ENCODE measurements at regions not wholly inside any gene's neighbourhood (a gene's known extent, or its start where the extent isn't known, plus 50 kb on each side); places are given as distances from the start of the nearest gene placed in this dataset.

- H3K27ac Mint-ChIP-seq = no peak overlapping the region
- no peaks in the 10 kb centered on the region for H3K27me3 Mint-ChIP-seq
- H3K36me3 Mint-ChIP-seq (ENCODE audit: low read depth) = no peaks in the 10 kb centered on the region
- H3K9me3 Mint-ChIP-seq = no peaks in the 10 kb centered on the region
- no peak overlapping the region for H3K4me3 Mint-ChIP-seq
- no peaks in the 10 kb centered on the region for H3K4me1 Mint-ChIP-seq (ENCODE audit: low read depth)
Measured at GRCh38 chr13:81683521-81683920, 1342.6 kb upstream of the SPRY2 start.

DNA sequence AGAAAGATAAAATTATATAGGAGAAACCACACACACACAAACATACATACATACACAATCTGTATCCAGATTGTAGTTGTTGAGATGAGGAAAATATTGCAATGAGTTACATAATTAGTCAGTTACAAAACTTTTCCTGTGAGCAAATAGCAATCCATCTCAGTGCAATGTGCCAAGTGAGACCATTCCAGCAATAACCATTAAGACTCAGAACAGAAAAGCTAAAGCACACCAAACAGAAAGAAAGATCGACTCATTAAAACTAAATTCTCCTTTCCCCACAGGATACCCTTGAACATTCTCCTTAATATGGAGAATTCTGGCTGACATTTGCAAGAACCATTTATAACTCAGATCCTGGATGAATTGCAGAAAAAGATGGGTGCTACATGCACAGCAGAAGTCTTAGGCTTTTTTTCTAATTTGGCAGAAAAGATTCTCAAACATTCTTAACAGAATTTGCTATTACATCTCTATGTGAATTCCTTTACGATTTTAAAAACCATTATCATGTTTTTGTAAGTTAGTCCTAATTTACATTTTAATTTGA lies 1341.2 kb upstream of the SPRY2 start:
- H3K36me3 Mint-ChIP-seq (ENCODE audit: low read depth) = no peaks in the 10 kb centered on the region
- H3K4me1 Mint-ChIP-seq (ENCODE audit: low read depth) = no peaks in the 10 kb centered on the region
- no peaks in the 10 kb centered on the region for H3K9me3 Mint-ChIP-seq
- no peaks in the 10 kb centered on the region for H3K27me3 Mint-ChIP-seq
- H3K4me3 Mint-ChIP-seq = no peak overlapping the region
- H3K27ac Mint-ChIP-seq = no peak overlapping the region

DNA sequence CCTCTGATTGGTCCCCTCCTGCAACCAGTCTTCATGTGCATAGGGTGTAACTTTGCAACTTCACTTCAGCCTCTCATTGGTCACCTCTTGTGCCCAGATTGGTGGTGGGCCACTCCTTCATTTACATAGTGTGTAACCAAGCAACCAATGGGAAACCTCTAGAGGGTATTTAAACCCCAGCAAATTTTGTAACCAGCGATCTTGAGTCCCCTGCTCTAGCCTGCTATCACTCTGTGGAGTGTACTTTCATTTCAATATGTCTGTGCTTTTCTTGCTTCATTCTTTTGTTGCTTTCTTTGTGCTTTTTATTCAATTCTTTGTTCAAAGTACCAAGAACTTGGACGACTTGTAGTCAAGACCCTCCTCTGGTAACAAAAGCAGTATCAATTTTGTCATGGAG lies 1336.9 kb upstream of the SPRY2 start:
- H3K27ac Mint-ChIP-seq = no peak overlapping the region
- no peaks in the 10 kb centered on the region for H3K4me1 Mint-ChIP-seq (ENCODE audit: low read depth)
- H3K27me3 Mint-ChIP-seq = no peaks in the 10 kb centered on the region
- no peaks in the 10 kb centered on the region for H3K36me3 Mint-ChIP-seq (ENCODE audit: low read depth)
- H3K4me3 Mint-ChIP-seq = no peak overlapping the region
- no peaks in the 10 kb centered on the region for H3K9me3 Mint-ChIP-seq

DNA sequence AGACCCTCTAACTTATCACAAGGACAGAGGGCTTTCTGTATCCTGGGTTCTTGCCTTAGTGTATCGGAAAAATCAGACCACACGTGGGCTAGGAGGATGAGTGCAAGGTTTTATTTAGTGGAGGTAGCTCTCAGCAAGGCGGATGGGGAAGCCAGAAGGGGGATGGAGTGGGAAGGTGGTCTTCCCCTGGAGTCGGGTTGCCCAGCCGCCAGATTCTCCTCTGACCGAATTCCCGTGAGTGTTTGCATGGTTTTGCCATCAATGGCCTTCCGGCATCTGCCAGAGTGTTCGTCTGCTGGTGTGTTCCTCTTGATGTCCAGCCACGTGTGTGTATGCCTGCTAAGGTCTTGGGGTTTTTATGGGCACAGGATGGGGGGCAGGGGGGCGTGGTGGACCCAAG lies 1335.1 kb upstream of the SPRY2 start:
- no peaks in the 10 kb centered on the region for H3K4me1 Mint-ChIP-seq (ENCODE audit: low read depth)
- H3K27me3 Mint-ChIP-seq = no peaks in the 10 kb centered on the region
- H3K4me3 Mint-ChIP-seq = no peak overlapping the region
- H3K36me3 Mint-ChIP-seq (ENCODE audit: low read depth) = no peaks in the 10 kb centered on the region
- no peak overlapping the region for H3K27ac Mint-ChIP-seq
- no peaks in the 10 kb centered on the region for H3K9me3 Mint-ChIP-seq

DNA sequence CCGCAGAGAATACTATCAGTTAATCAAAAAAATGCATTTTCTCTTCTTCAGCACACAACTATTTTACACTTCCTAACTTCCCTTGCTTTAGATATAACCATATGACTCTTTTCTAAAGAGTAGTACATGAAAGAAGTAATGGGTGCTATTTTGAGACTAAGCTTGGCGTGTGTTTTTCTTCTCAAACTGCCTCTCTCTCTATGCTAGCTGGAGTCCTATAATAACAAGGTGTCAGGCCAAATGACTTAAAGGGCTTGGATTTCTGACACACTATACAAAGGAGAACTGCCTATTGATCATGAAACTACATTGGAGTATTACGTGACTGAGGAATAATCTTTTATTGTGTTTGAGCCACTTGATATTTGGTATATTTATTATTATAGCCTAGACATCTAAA lies 1330.1 kb upstream of the SPRY2 start:
- Mint-ChIP-seq H3K4me1 (ENCODE audit: low read depth) (no peaks in the 10 kb centered on the region), H3K27me3 (no peaks in the 10 kb centered on the region), H3K9me3 (peaks cover 3% of the 10 kb centered on the region), H3K27ac (no peak overlapping the region), H3K36me3 (ENCODE audit: low read depth) (no peaks in the 10 kb centered on the region), H3K4me3 (no peak overlapping the region)

DNA sequence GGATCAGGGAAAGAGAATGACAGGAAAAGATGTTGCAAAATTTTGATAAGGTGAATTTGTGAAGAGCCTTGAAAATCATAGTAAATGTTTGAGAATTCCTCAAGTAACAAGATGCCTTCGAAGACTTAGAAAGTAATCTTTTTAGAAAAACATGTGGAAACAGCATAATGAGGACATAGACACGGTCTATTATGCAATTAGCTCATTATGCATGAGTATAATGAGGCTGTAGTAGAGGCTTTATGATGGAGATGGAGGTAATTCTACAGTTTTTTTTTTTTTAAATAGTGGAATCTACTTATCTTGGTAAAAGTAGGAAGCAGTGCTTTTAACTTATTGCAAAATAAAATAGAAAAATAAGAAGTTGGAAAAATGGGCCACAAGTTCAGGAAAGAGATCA lies 1329.1 kb upstream of the SPRY2 start:
- H3K9me3 Mint-ChIP-seq = peaks cover 3% of the 10 kb centered on the region
- H3K4me1 Mint-ChIP-seq (ENCODE audit: low read depth) = no peaks in the 10 kb centered on the region
- H3K27ac Mint-ChIP-seq = no peak overlapping the region
- H3K27me3 Mint-ChIP-seq = no peaks in the 10 kb centered on the region
- no peak overlapping the region for H3K4me3 Mint-ChIP-seq
- H3K36me3 Mint-ChIP-seq (ENCODE audit: low read depth) = no peaks in the 10 kb centered on the region

- no peaks in the 10 kb centered on the region for H3K36me3 Mint-ChIP-seq (ENCODE audit: low read depth)
Measured at GRCh38 chr13:81664872-81665271, 1323.9 kb upstream of the SPRY2 start.

DNA sequence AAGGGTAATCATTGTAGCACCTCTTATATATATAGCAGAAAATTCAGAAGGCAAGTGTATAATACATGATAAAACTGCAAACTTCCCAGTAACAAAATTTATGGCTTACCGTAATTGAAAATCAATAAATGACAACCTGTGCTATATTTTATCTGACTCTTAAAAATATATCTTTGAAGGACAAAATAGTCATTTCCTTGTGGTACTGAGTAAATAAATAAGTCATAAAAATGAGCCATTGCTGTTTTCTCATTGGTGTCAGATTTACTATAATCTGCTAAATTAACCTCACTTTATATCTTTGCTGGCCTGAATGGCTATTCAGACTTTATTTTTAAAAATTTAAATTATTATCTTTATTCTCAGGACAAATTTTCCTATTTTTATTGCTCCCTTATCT lies 1319.1 kb upstream of the SPRY2 start:
- Mint-ChIP-seq H3K9me3 (peaks cover 28% of the 10 kb centered on the region), H3K27ac (no peak overlapping the region), H3K4me3 (no peak overlapping the region), H3K27me3 (no peaks in the 10 kb centered on the region), H3K36me3 (ENCODE audit: low read depth) (no peaks in the 10 kb centered on the region), H3K4me1 (ENCODE audit: low read depth) (no peaks in the 10 kb centered on the region)

More at GRCh38 chr13:81664872-81665271, 1323.9 kb upstream of the SPRY2 start:
- Mint-ChIP-seq H3K27me3 (no peaks in the 10 kb centered on the region), H3K27ac (no peak overlapping the region), H3K4me1 (ENCODE audit: low read depth) (no peaks in the 10 kb centered on the region), H3K4me3 (no peak overlapping the region), H3K9me3 (peaks cover 11% of the 10 kb centered on the region)

- no peaks in the 10 kb centered on the region for H3K27me3 Mint-ChIP-seq
- H3K4me1 Mint-ChIP-seq (ENCODE audit: low read depth) = no peaks in the 10 kb centered on the region
- no peak overlapping the region for H3K4me3 Mint-ChIP-seq
- H3K9me3 Mint-ChIP-seq = peaks cover 24% of the 10 kb centered on the region
- H3K27ac Mint-ChIP-seq = no peak overlapping the region
- no peaks in the 10 kb centered on the region for H3K36me3 Mint-ChIP-seq (ENCODE audit: low read depth)
Measured at GRCh38 chr13:81658598-81659370, 1317.9 kb upstream of the SPRY2 start.

DNA sequence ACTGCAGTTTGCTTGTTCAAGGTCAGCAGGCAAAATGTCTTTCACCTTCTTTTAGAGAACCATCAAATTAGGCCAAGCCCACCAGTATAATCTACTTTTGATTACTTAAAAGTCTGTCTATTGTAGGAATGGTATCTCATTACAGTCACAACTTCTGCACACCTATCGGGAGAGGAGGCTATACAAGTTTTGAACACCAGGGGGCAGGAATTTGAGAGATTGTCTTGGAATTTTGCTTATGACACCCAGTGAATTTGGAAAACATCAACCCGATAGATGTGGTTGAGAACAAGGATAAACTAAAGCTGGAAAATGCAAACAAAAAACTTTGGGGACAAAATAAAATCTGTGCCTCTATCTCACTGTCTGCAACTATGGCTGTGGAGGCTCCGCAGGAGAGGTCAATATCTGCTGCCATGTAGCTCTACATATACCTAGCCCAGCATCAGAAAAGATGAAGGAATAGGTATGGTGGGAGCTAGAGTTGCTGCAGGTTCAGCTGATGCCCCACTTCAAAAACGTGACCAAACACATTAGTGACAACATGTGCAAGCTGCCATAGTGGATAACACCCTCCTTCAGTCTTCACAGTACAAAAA lies 1299.2 kb upstream of the SPRY2 start:
- Mint-ChIP-seq H3K27me3 (no peaks in the 10 kb centered on the region), H3K4me1 (ENCODE audit: low read depth) (no peaks in the 10 kb centered on the region), H3K27ac (no peak overlapping the region), H3K4me3 (no peak overlapping the region), H3K36me3 (ENCODE audit: low read depth) (no peaks in the 10 kb centered on the region), H3K9me3 (peaks cover 5% of the 10 kb centered on the region)

- no peaks in the 10 kb centered on the region for H3K27me3 Mint-ChIP-seq
- no peaks in the 10 kb centered on the region for H3K4me1 Mint-ChIP-seq (ENCODE audit: low read depth)
- H3K27ac Mint-ChIP-seq = no peak overlapping the region
- H3K9me3 Mint-ChIP-seq = peaks cover 5% of the 10 kb centered on the region
- no peaks in the 10 kb centered on the region for H3K36me3 Mint-ChIP-seq (ENCODE audit: low read depth)
- no peak overlapping the region for H3K4me3 Mint-ChIP-seq
Measured at GRCh38 chr13:81637457-81637856, 1296.5 kb upstream of the SPRY2 start.

DNA sequence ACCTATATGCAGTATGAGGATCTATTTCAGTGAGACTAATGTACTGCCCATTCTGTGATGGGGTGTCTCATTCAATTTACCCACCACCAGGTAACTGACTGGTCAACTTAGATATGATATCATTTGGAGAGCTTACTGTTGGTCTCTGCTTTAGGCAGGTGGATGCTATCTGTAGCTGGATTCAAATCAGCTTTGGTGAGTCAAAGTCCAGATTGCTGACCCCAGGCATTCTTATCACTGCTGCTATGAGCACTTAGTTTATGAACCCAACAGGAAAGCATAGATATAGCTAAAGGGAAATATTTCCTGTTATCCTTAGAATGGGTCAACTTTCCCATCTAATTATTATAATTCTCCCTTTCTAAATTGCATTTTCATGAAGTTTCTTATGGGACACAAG lies 1295.2 kb upstream of the SPRY2 start:
- Mint-ChIP-seq H3K27me3 (no peaks in the 10 kb centered on the region), H3K4me3 (no peak overlapping the region), H3K27ac (no peak overlapping the region), H3K9me3 (peaks cover 6% of the 10 kb centered on the region), H3K36me3 (ENCODE audit: low read depth) (no peaks in the 10 kb centered on the region), H3K4me1 (ENCODE audit: low read depth) (no peaks in the 10 kb centered on the region)

- Mint-ChIP-seq H3K27ac (no peak overlapping the region), H3K4me3 (no peak overlapping the region), H3K27me3 (no peaks in the 10 kb centered on the region), H3K4me1 (ENCODE audit: low read depth) (no peaks in the 10 kb centered on the region), H3K36me3 (ENCODE audit: low read depth) (no peaks in the 10 kb centered on the region), H3K9me3 (peaks cover 11% of the 10 kb centered on the region)
Measured at GRCh38 chr13:81615031-81615430, 1274.1 kb upstream of the SPRY2 start.

- H3K36me3 Mint-ChIP-seq (ENCODE audit: low read depth) = no peaks in the 10 kb centered on the region
- H3K27me3 Mint-ChIP-seq = no peaks in the 10 kb centered on the region
- no peaks in the 10 kb centered on the region for H3K4me1 Mint-ChIP-seq (ENCODE audit: low read depth)
- H3K9me3 Mint-ChIP-seq = peaks cover 12% of the 10 kb centered on the region
- H3K4me3 Mint-ChIP-seq = no peak overlapping the region
- no peak overlapping the region for H3K27ac Mint-ChIP-seq
Measured at GRCh38 chr13:81610644-81611043, 1269.7 kb upstream of the SPRY2 start.

GRCh38 chr13:81609335-81609734 lies 1268.4 kb upstream of the SPRY2 start:
- Mint-ChIP-seq H3K9me3 (peaks cover 12% of the 10 kb centered on the region), H3K27ac (no peak overlapping the region), H3K4me1 (ENCODE audit: low read depth) (no peaks in the 10 kb centered on the region), H3K4me3 (no peak overlapping the region), H3K36me3 (ENCODE audit: low read depth) (no peaks in the 10 kb centered on the region), H3K27me3 (no peaks in the 10 kb centered on the region)

DNA sequence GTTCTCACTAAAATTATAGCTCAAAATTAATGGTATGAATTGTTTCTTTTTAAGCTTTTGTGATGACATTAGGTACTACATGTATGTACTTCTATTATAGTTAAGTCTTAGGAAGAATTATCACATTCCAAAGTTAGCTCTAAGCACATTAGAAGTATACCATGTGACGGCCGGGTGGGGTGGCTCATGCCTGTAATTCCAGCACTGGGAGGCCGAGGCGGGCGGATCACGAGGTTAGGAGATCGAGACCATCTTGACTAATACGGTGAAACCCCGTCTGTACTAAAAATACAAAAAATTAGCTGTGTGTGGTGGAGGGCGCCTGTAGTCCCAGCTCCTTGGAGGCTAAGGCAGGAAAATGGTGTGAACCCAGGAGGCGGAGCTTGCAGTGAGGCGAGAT lies 1265.1 kb upstream of the SPRY2 start:
- no peaks in the 10 kb centered on the region for H3K4me1 Mint-ChIP-seq (ENCODE audit: low read depth)
- H3K27ac Mint-ChIP-seq = no peak overlapping the region
- H3K27me3 Mint-ChIP-seq = no peaks in the 10 kb centered on the region
- peaks cover 8% of the 10 kb centered on the region for H3K9me3 Mint-ChIP-seq
- H3K36me3 Mint-ChIP-seq (ENCODE audit: low read depth) = no peaks in the 10 kb centered on the region
- H3K4me3 Mint-ChIP-seq = no peak overlapping the region
